ENCODE measurements at regions not wholly inside any gene's neighbourhood (a gene's known extent, or its start where the extent isn't known, plus 50 kb on each side); places are given as distances from the start of the nearest gene placed in this dataset.

- Histone ChIP-seq H3K27ac (no peak overlapping the region), H3K36me3 (no peaks in the 10 kb centered on the region), H3K27me3 (no peaks in the 10 kb centered on the region), H3K4me1 (peaks cover 0 to 9% (median 0%) of the 10 kb centered on the region in 4 donors), H3K9me3 (peaks cover 0 to 13% (median 0%) of the 10 kb centered on the region in 4 donors), H3K4me3 (no peak overlapping the region)
- WGBS, 2 donors = 34 to 54% methylated on average over 8 of the region's 8 CpGs
- TF ChIP-seq EP300 (IDR thresholded peaks at IDR 0.05) (no peak), POLR2A (IDR thresholded peaks at IDR 0.05) (no peak), CTCF (IDR thresholded peaks at IDR 0.05) (no peak)
- no peak for DNase-seq (ENCODE audit: low spot score in 2 of 2)
Measured at GRCh38 chr19:30621326-30621920, 249.2 kb downstream of the ZNF536 start.

GRCh38 chr19:30620354-30620753 is 248.2 kb downstream of the ZNF536 start:
- Histone ChIP-seq H3K36me3 (no peaks in the 10 kb centered on the region), H3K4me3 (no peak overlapping the region), H3K4me1 (peaks cover 0 to 9% (median 0%) of the 10 kb centered on the region in 4 donors), H3K9me3 (peaks cover 0 to 13% (median 0%) of the 10 kb centered on the region in 4 donors), H3K27ac (no peak overlapping the region), H3K27me3 (no peaks in the 10 kb centered on the region)
- no peak for TF ChIP-seq EP300 (IDR thresholded peaks at IDR 0.05)
- no peak for TF ChIP-seq CTCF (IDR thresholded peaks at IDR 0.05)
- WGBS, 2 donors = 87% methylated on average over 4 of the region's 4 CpGs
- DNase-seq (ENCODE audit: low spot score in 2 of 2) = no peak

GRCh38 chr19:30609656-30610270 is 237.6 kb downstream of the ZNF536 start:
- no peak for DNase-seq (ENCODE audit: low spot score in 2 of 2)
- H3K9me3 ChIP-seq = no peaks in the 10 kb centered on the region

GRCh38 chr19:30608471-30608870 is 236.3 kb downstream of the ZNF536 start:
- no peak for DNase-seq (ENCODE audit: low spot score in 2 of 2)
- Histone ChIP-seq H3K27me3 (no peaks in the 10 kb centered on the region), H3K27ac (no peak overlapping the region), H3K9me3 (no peaks in the 10 kb centered on the region), H3K4me1 (no peaks in the 10 kb centered on the region), H3K36me3 (no peaks in the 10 kb centered on the region), H3K4me3 (no peak overlapping the region)
- TF ChIP-seq CTCF (IDR thresholded peaks at IDR 0.05) = no peak
- no peak for TF ChIP-seq POLR2A (IDR thresholded peaks at IDR 0.05)
- TF ChIP-seq EP300 (IDR thresholded peaks at IDR 0.05) = no peak
- WGBS, 2 donors = 73 to 100% methylated on average over 1 of the region's 1 CpG

More at GRCh38 chr19:30609656-30610270, 237.6 kb downstream of the ZNF536 start:
- no peak for TF ChIP-seq CTCF (IDR thresholded peaks at IDR 0.05)
- no peak for TF ChIP-seq EP300 (IDR thresholded peaks at IDR 0.05)
- no peak for TF ChIP-seq POLR2A (IDR thresholded peaks at IDR 0.05)
- Histone ChIP-seq H3K27me3 (no peaks in the 10 kb centered on the region), H3K27ac (no peak overlapping the region), H3K4me1 (no peaks in the 10 kb centered on the region), H3K4me3 (no peak overlapping the region), H3K36me3 (no peaks in the 10 kb centered on the region)
- WGBS, 2 donors = 91% methylated on average over 2 of the region's 2 CpGs

Measured in tibial nerve (tissue), 4 donors.